ENCODE measurements at regions not wholly inside any gene's neighbourhood (a gene's known extent, or its start where the extent isn't known, plus 50 kb on each side); places are given as distances from the start of the nearest gene placed in this dataset.

- TF ChIP-seq, protein P1, sequence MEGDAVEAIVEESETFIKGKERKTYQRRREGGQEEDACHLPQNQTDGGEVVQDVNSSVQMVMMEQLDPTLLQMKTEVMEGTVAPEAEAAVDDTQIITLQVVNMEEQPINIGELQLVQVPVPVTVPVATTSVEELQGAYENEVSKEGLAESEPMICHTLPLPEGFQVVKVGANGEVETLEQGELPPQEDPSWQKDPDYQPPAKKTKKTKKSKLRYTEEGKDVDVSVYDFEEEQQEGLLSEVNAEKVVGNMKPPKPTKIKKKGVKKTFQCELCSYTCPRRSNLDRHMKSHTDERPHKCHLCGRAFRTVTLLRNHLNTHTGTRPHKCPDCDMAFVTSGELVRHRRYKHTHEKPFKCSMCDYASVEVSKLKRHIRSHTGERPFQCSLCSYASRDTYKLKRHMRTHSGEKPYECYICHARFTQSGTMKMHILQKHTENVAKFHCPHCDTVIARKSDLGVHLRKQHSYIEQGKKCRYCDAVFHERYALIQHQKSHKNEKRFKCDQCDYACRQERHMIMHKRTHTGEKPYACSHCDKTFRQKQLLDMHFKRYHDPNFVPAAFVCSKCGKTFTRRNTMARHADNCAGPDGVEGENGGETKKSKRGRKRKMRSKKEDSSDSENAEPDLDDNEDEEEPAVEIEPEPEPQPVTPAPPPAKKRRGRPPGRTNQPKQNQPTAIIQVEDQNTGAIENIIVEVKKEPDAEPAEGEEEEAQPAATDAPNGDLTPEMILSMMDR (IDR thresholded peaks at IDR 0.05; ENCODE audit: low read length): no peak
- TF ChIP-seq EZH2phosphoT487 (IDR thresholded peaks at IDR 0.05; ENCODE audit: low read length): no peak
- no peak for TF ChIP-seq EZH2 (optimal IDR thresholded peaks at IDR 0.05; ENCODE audit: low read depth, low read length)
Measured at GRCh38 chr3:72133329-72134011, 348.5 kb upstream of the PROK2 start.
